Left kidney (tissue), 1 donor: ENCODE measurements at regions not wholly inside any gene's neighbourhood (a gene's known extent, or its start where the extent isn't known, plus 50 kb on each side); places are given as distances from the start of the nearest gene placed in this dataset.

ENCODE experiments used
- DNase-seq: peaks from one replicate; pipeline ENCODE4 v3.0.0-alpha.2; 2013

- no peak for DNase-seq
These were observed 236.1 kb downstream of the MIAT start for GRCh38 chr22:26893173-26894110.

GRCh38 chr22:26894362-26894761, 237.0 kb downstream of the MIAT start:
- no peak for DNase-seq

GRCh38 chr22:26894766-26895485, 237.5 kb downstream of the MIAT start:
- no peak for DNase-seq

- DNase-seq = no peak
These were observed 240.0 kb downstream of the MIAT start for GRCh38 chr22:26897384-26897783.

GRCh38 chr22:26898946-26899605, 241.7 kb downstream of the MIAT start:
- no peak for DNase-seq

GRCh38 chr22:26900787-26901186, 243.4 kb downstream of the MIAT start:
- DNase-seq = no peak

- DNase-seq = no peak
These were observed 243.9 kb downstream of the MIAT start for GRCh38 chr22:26901198-26901816.

GRCh38 chr22:26902401-26903029, 245.1 kb downstream of the MIAT start:
- no peak for DNase-seq

- DNase-seq = no peak
These were observed 245.9 kb downstream of the MIAT start for GRCh38 chr22:26903030-26903856.

- no peak for DNase-seq
These were observed 247.1 kb downstream of the MIAT start for GRCh38 chr22:26904483-26904882.

GRCh38 chr22:26905076-26905475, 247.7 kb downstream of the MIAT start:
- DNase-seq = no peak

GRCh38 chr22:26905640-26906039, 248.3 kb downstream of the MIAT start:
- DNase-seq = no peak

- DNase-seq = no peak
These were observed 249.1 kb downstream of the MIAT start for GRCh38 chr22:26906464-26906863.

GRCh38 chr22:26907366-26907765, 250.0 kb downstream of the MIAT start:
- DNase-seq = no peak

- DNase-seq = no peak
These were observed 253.5 kb downstream of the MIAT start for GRCh38 chr22:26910845-26911244.

- DNase-seq = no peak
These were observed 255.4 kb downstream of the MIAT start for GRCh38 chr22:26912655-26913345.

GRCh38 chr22:26914519-26915185, 257.3 kb downstream of the MIAT start:
- DNase-seq = no peak

- DNase-seq = no peak
These were observed 258.8 kb downstream of the MIAT start for GRCh38 chr22:26916236-26916635.

- DNase-seq = no peak
These were observed 260.8 kb downstream of the MIAT start for GRCh38 chr22:26918226-26918625.

- DNase-seq = no peak
These were observed 264.3 kb downstream of the MIAT start for GRCh38 chr22:26921726-26922125.
